IMR-90 (cell line): ENCODE measurements at regions not wholly inside any gene's neighbourhood (a gene's known extent, or its start where the extent isn't known, plus 50 kb on each side); places are given as distances from the start of the nearest gene placed in this dataset.

ENCODE experiments used
- ATAC-seq: fragments of 200-7000 bp; cut with Tn5 transposase; 2 replicates; pipeline ENCODE4 v1.9.1; 2020; ENCODE audit warnings: low read depth, mild to moderate bottlenecking, moderate library complexity
- BruUV-seq: library from RNA; stranded (reverse); fragments of 400-500 nt; replicated peaks from 2 replicates; lab custom pipeline; 2021; lab: Mats Ljungman, UMichigan
- CTCF ChIA-PET: fragments of 300-600 bp; formaldehyde crosslinking; extraction: SDS; loops from one replicate; lab custom pipeline; 2021; ENCODE audit warnings: antibody characterized with exemption; lab: Yijun Ruan, JAX
- POLR2A ChIA-PET: fragments of 300-600 bp; sonication (Branson Sonifier 250); formaldehyde crosslinking; loops from one replicate; lab custom pipeline; 2022; ENCODE audit warnings: antibody characterized with exemption; ENCODE audit not compliant: unreplicated experiment; lab: Charles Lee
- DNase-seq: peaks from one replicate; pipeline ENCODE4 v3.0.0; 2013
- H2AFZ ChIP-seq: replicated peaks from 2 replicates; pipeline ENCODE3; 2013; ENCODE audit warnings: low read length, mild to moderate bottlenecking; ENCODE audit not compliant: poor library complexity
- H2AK5ac ChIP-seq: 2 replicates; pipeline ENCODE4 v1.6.1; 2013; ENCODE audit warnings: low read depth, low read length, inconsistent platforms
- H2AK9ac ChIP-seq: replicated peaks from 2 replicates; pipeline ENCODE3; 2013; ENCODE audit warnings: mild to moderate bottlenecking, low read depth, low read length, moderate library complexity; ENCODE audit not compliant: poor library complexity
- H2BK120ac ChIP-seq: 2 replicates; pipeline ENCODE4 v1.6.1; 2013; ENCODE audit warnings: low read depth, low read length, inconsistent platforms
- H2BK15ac ChIP-seq: 3 replicates; pipeline ENCODE4 v1.6.1; 2013; ENCODE audit warnings: low read depth, low read length, inconsistent platforms
- H2BK20ac ChIP-seq: 2 replicates; pipeline ENCODE4 v1.6.1; 2013; ENCODE audit warnings: low read depth, mild to moderate bottlenecking, inconsistent platforms, low read length, moderate library complexity
- H2BK5ac ChIP-seq: 2 replicates; pipeline ENCODE4 v1.6.1; 2013; ENCODE audit warnings: mild to moderate bottlenecking, low read depth, low read length, inconsistent platforms; ENCODE audit not compliant: poor library complexity, severe bottlenecking
- H3K14ac ChIP-seq: replicated peaks from 2 replicates; pipeline ENCODE4 v1.6.1; 2013; ENCODE audit warnings: low read depth, low read length, inconsistent platforms
- H3K18ac ChIP-seq: 2 replicates; pipeline ENCODE4 v1.6.1; 2013; ENCODE audit warnings: low read depth, low read length, control low read depth
- H3K23ac ChIP-seq: 2 replicates; pipeline ENCODE4 v1.6.1; 2013; ENCODE audit warnings: low read depth, low read length, inconsistent platforms
- H3K27ac ChIP-seq: 2 replicates; pipeline ENCODE4 v1.5.1; 2013; ENCODE audit warnings: mild to moderate bottlenecking, control low read depth, low read length; ENCODE audit not compliant: insufficient read depth
- H3K27me3 ChIP-seq: 2 replicates; pipeline ENCODE4 v1.6.1; 2013; ENCODE audit warnings: low read length; ENCODE audit not compliant: control insufficient read depth, insufficient read depth
- H3K36me3 ChIP-seq: 2 replicates; pipeline ENCODE4 v1.6.1; 2013; ENCODE audit warnings: low read length, mixed read lengths; ENCODE audit not compliant: control insufficient read depth, insufficient read depth
- H3K4ac ChIP-seq: 2 replicates; pipeline ENCODE4 v1.6.1; 2013; ENCODE audit warnings: low read depth, low read length, inconsistent platforms
- H3K4me1 ChIP-seq: 2 replicates; pipeline ENCODE4 v1.6.1; 2013; ENCODE audit warnings: low read length, mixed read lengths; ENCODE audit not compliant: control insufficient read depth, insufficient read depth
- H3K4me2 ChIP-seq: 2 replicates; pipeline ENCODE4 v1.6.1; 2013; ENCODE audit warnings: low read depth, mild to moderate bottlenecking, control low read depth, low read length, moderate library complexity
- H3K4me3 ChIP-seq: 2 replicates; pipeline ENCODE4 v1.5.1; 2013; ENCODE audit warnings: low read depth, mild to moderate bottlenecking, control low read depth, low read length, moderate library complexity; ENCODE audit not compliant: insufficient read depth
- H3K56ac ChIP-seq: 2 replicates; pipeline ENCODE4 v1.6.1; 2013; ENCODE audit warnings: low read length, inconsistent platforms; ENCODE audit not compliant: insufficient read depth; ENCODE audit errors: extremely low read depth
- H3K79me1 ChIP-seq, 2 experiments: 2 replicates each; pipeline ENCODE4 v1.6.1; 2013; ENCODE audit warnings: low read length in 2 of 2, inconsistent platforms in 1 of 2, low read depth in 1 of 2
- H3K9ac ChIP-seq: 2 replicates; pipeline ENCODE4 v1.6.1; 2013; ENCODE audit warnings: low read depth, low read length, control low read depth
- H3K9me1 ChIP-seq: 2 replicates; pipeline ENCODE4 v1.6.1; 2013; ENCODE audit warnings: low read length, inconsistent platforms; ENCODE audit not compliant: insufficient read depth
- H3K9me3 ChIP-seq: 2 replicates; pipeline ENCODE4 v1.6.1; 2013; ENCODE audit warnings: low read length; ENCODE audit not compliant: control insufficient read depth, insufficient read depth
- H4K20me1 ChIP-seq: 2 replicates; pipeline ENCODE4 v1.6.1; 2013; ENCODE audit warnings: low read length, inconsistent platforms; ENCODE audit not compliant: insufficient read depth
- H4K5ac ChIP-seq: 2 replicates; pipeline ENCODE4 v1.6.1; 2013; ENCODE audit warnings: mild to moderate bottlenecking, low read depth, low read length, control low read depth
- H4K8ac ChIP-seq, 2 experiments: 2 replicates each; pipeline ENCODE4 v1.6.1; 2013; ENCODE audit warnings: low read depth in 2 of 2, low read length in 2 of 2, control low read depth in 1 of 2, inconsistent platforms in 1 of 2
- H4K91ac ChIP-seq: 2 replicates; pipeline ENCODE4 v1.6.1; 2013; ENCODE audit warnings: low read depth, low read length, inconsistent platforms; ENCODE audit not compliant: insufficient read depth
- MXI1 ChIP-seq: IDR thresholded peaks from 2 replicates; pipeline ENCODE4 v1.6.1; 2012; ENCODE audit warnings: low read depth, mild to moderate bottlenecking, low read length, moderate library complexity, borderline replicate concordance
- RAD21 ChIP-seq: IDR thresholded peaks from 2 replicates; pipeline ENCODE4 v1.6.1; 2012; ENCODE audit warnings: low read length, improper control_type of control experiment
- RFX5 ChIP-seq: IDR thresholded peaks from 2 replicates; pipeline ENCODE4 v1.8.0; 2012; ENCODE audit warnings: low read depth, mild to moderate bottlenecking, low read length, moderate library complexity
- WGBS, 2 experiments: methylation state at CpG; one replicate each; pipeline versions ENCODE4 v1.1.5 to v1.1.7; 2013; ENCODE audit warnings: missing lambda C conversion rate in 2 of 2; ENCODE audit not compliant: insufficient read length in 1 of 2; ENCODE audit errors: extremely low coverage in 2 of 2; 5-methylcytosine and 5-hydroxymethylcytosine counted together
- dilution Hi-C: fragments of 300-500 bp; cut with HindIII; formaldehyde crosslinking; loops from one replicate; pipeline ENCODE4 v1.14.3; 2018; ENCODE audit warnings: low sequenced_read_pairs; ENCODE audit not compliant: unreplicated experiment
- in situ Hi-C: fragments of 300-500 bp; cut with MboI; formaldehyde crosslinking; loops from 3 replicates; pipeline ENCODE4 v1.14.3; 2019; ENCODE audit warnings: low sequenced_read_pairs, inconsistent platforms, mixed read lengths
- intact Hi-C: fragments of 100-400 bp; cut with micrococcal nuclease; formaldehyde crosslinking; loops from 2 replicates; pipeline ENCODE4 v1.10.0; 2022
- TF ChIP-seq, protein P1 (sequence below): fragments of 150-350 bp; IDR thresholded peaks from 2 replicates; pipeline ENCODE4 v1.6.1; 2016; ENCODE audit warnings: low read depth, mild to moderate bottlenecking, low read length, moderate library complexity, borderline replicate concordance
- TF ChIP-seq, protein P2 (sequence below): fragments of 150-350 bp; IDR thresholded peaks from 2 replicates; pipeline ENCODE4 v1.6.1; 2017; ENCODE audit warnings: mild to moderate bottlenecking, antibody characterized with exemption, low read length, low read depth

DNA sequence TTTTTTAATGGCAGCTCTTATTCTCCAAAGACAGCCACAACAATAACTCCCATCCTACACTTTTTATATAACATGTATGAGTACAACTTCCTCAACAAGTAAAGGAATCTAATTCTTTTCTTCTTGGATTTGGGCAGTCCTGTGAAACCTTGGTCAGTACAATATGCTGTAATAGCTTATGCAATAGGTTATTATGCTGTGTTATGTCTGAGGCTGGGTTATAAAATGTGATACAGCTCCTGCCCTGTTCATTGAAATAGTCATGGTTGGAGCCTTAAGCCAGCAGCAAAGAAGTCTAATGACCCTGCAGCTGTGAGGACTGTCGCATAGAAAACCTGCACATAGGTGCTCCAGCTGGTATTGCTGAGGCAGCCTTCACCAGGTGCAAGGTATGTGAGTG, 215.8 kb upstream of the RASGEF1B start:
- no peak overlapping the region for H2BK20ac ChIP-seq
- no peak overlapping the region for H3K4ac ChIP-seq
- no peak overlapping the region for H3K18ac ChIP-seq
- WGBS, 2 experiments, result no CpG with 5 or more reads among the region's 1 CpG
- no peak overlapping the region for H3K14ac ChIP-seq
- no peak overlapping the region for H2BK15ac ChIP-seq
- no peak overlapping the region for H2AFZ ChIP-seq
- H3K9me3 ChIP-seq, result no peaks in the 10 kb centered on the region
- in situ Hi-C loops, result no loop called here
- BruUV-seq, result no TSS peak
- no peaks in the 10 kb centered on the region for H4K20me1 ChIP-seq
- ChIA-PET CTCF (interaction anchor here (1.4 kb wide), 1 partner anchor 11 kb away, joined by 4 read pairs; no protein-coding TSS in a partner anchor), POLR2A (no interaction called here)
- dilution Hi-C loops, result no loop called here
- TF ChIP-seq, protein P1, sequence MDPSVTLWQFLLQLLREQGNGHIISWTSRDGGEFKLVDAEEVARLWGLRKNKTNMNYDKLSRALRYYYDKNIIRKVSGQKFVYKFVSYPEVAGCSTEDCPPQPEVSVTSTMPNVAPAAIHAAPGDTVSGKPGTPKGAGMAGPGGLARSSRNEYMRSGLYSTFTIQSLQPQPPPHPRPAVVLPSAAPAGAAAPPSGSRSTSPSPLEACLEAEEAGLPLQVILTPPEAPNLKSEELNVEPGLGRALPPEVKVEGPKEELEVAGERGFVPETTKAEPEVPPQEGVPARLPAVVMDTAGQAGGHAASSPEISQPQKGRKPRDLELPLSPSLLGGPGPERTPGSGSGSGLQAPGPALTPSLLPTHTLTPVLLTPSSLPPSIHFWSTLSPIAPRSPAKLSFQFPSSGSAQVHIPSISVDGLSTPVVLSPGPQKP, result no peak
- TF ChIP-seq MXI1, result no peak
- no peak for TF ChIP-seq RFX5
- TF ChIP-seq RAD21, result no peak
- TF ChIP-seq, protein P2, sequence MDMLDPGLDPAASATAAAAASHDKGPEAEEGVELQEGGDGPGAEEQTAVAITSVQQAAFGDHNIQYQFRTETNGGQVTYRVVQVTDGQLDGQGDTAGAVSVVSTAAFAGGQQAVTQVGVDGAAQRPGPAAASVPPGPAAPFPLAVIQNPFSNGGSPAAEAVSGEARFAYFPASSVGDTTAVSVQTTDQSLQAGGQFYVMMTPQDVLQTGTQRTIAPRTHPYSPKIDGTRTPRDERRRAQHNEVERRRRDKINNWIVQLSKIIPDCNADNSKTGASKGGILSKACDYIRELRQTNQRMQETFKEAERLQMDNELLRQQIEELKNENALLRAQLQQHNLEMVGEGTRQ, result no peak
- H2AK9ac ChIP-seq, result no peak overlapping the region
- no peak overlapping the region for H3K27ac ChIP-seq
- no peak overlapping the region for H4K8ac ChIP-seq
- H3K4me2 ChIP-seq, result no peak overlapping the region
- no peaks in the 10 kb centered on the region for H3K4me1 ChIP-seq
- H3K27me3 ChIP-seq, result no peaks in the 10 kb centered on the region
- H2BK5ac ChIP-seq, result no peak overlapping the region
- intact Hi-C loops, result no loop called here
- H3K36me3 ChIP-seq, result no peaks in the 10 kb centered on the region
- H3K56ac ChIP-seq, result no peak overlapping the region
- ATAC-seq (no peak), DNase-seq (no peak)
- H3K9me1 ChIP-seq, result no peaks in the 10 kb centered on the region
- no peaks in the 10 kb centered on the region for H3K79me1 ChIP-seq
- H3K9ac ChIP-seq, result no peak overlapping the region
- no peak overlapping the region for H4K91ac ChIP-seq
- H3K4me3 ChIP-seq, result no peak overlapping the region
- no peak overlapping the region for H4K5ac ChIP-seq
- no peak overlapping the region for H2BK120ac ChIP-seq
- H2AK5ac ChIP-seq, result no peak overlapping the region
- no peak overlapping the region for H3K23ac ChIP-seq
